ENCODE measurements at regions not wholly inside any gene's neighbourhood (a gene's known extent, or its start where the extent isn't known, plus 50 kb on each side); places are given as distances from the start of the nearest gene placed in this dataset.

GRCh38 chrX:69036674-69037573, 128.3 kb downstream of the PJA1 start:
- no peak overlapping the region for H3K4me3 ChIP-seq (ENCODE audit: low read depth in 2 of 2, low read length in 1 of 2)
- H3K79me2 ChIP-seq (ENCODE audit: insufficient read depth), result no peaks in the 10 kb centered on the region
- TF ChIP-seq MXI1 (IDR thresholded peaks at IDR 0.05; ENCODE audit: low read depth, low read length) (no peak), NRF1 (IDR thresholded peaks at IDR 0.05; ENCODE audit: low read depth, low read length) (no peak), EP300 (IDR thresholded peaks at IDR 0.05; ENCODE audit: borderline replicate concordance in 1 of 2, low read depth in 1 of 2, low read length in 1 of 2) (no peak), TCF12 (IDR thresholded peaks at IDR 0.05) (no peak), ZBTB33 (IDR thresholded peaks at IDR 0.05; ENCODE audit: borderline replicate concordance, low read depth) (no peak), MEF2A (IDR thresholded peaks at IDR 0.05; ENCODE audit: borderline replicate concordance, low read depth) (no peak), POLR2AphosphoS5 (IDR thresholded peaks at IDR 0.05; ENCODE audit: low read depth, low read length) (no peak), SIN3A (IDR thresholded peaks at IDR 0.05; ENCODE audit: borderline replicate concordance, low read depth, low read length) (no peak), TEAD4 (IDR thresholded peaks at IDR 0.05; ENCODE audit: borderline replicate concordance, insufficient read depth) (no peak), NFIC (IDR thresholded peaks at IDR 0.05; ENCODE audit: borderline replicate concordance) (no peak), RAD21 (IDR thresholded peaks at IDR 0.05; ENCODE audit: low read length) (no peak), EZH2phosphoT487 (IDR thresholded peaks at IDR 0.05; ENCODE audit: borderline replicate concordance, low read depth) (no peak), CHD2 (IDR thresholded peaks at IDR 0.05; ENCODE audit: low read length, partially characterized antibody) (no peak), YY1 (IDR thresholded peaks at IDR 0.05; ENCODE audit: low read depth) (no peak), RCOR1 (IDR thresholded peaks at IDR 0.05; ENCODE audit: low read length) (no peak)
- TF ChIP-seq, protein P1, sequence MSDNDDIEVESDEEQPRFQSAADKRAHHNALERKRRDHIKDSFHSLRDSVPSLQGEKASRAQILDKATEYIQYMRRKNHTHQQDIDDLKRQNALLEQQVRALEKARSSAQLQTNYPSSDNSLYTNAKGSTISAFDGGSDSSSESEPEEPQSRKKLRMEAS (IDR thresholded peaks at IDR 0.05; ENCODE audit: low read depth), result no peak
- H3K27ac ChIP-seq (ENCODE audit: low read depth in 2 of 2, low read length in 1 of 2), result no peak overlapping the region
- no peak overlapping the region for H2AFZ ChIP-seq (ENCODE audit: low read depth)
- H3K9ac ChIP-seq, result no peak overlapping the region
- H3K4me1 ChIP-seq (ENCODE audit: control insufficient read depth in 1 of 2, insufficient read depth in 2 of 2, low read depth in 1 of 2, low read length in 1 of 2), result peaks cover 0 to 2% of the 10 kb centered on the region in 2 experiments; a peak in 1 of 4 replicates
- H3K9me3 ChIP-seq, result no peaks in the 10 kb centered on the region
- 43% methylated on average over 10 of the region's 14 CpGs for WGBS (ENCODE audit: low lambda C conversion rate)
- POLR2A ChIA-PET, result interaction anchor here (1.0 kb wide), 1 partner anchor 208 kb away, joined by 3 read pairs; the partner anchor contains the start of gene EFNB1
- H3F3A ChIP-seq (replicated peaks; ENCODE audit: insufficient read depth), result no peaks in the 10 kb centered on the region
- no peaks in the 10 kb centered on the region for H4K20me1 ChIP-seq (ENCODE audit: insufficient read depth)
- peaks cover 15% of the 10 kb centered on the region; the same call in 1 of the 2 replicates for H3K27me3 ChIP-seq (ENCODE audit: insufficient read depth)
- no peak overlapping the region for H3K4me2 ChIP-seq
- CTCF ChIA-PET, result interaction anchor here (1.2 kb wide), 1 partner anchor 9 kb away, joined by 4 read pairs; no protein-coding TSS in a partner anchor
- no peaks in the 10 kb centered on the region for H3K36me3 ChIP-seq (replicated peaks in 1 of 2; ENCODE audit: control insufficient read depth in 1 of 2, insufficient read depth in 2 of 2, low read length in 1 of 2)
- no peak for DNase-seq
- no peaks in the 10 kb centered on the region for H3K9me2 ChIP-seq

Data from SK-N-SH (cell line).